ENCODE measurements at regions not wholly inside any gene's neighbourhood (a gene's known extent, or its start where the extent isn't known, plus 50 kb on each side); places are given as distances from the start of the nearest gene placed in this dataset.
A peak's percentile ranks its signal among the peaks of the same experiment; 100 is the strongest.

GRCh38 chr14:82886670-82887069 is 1353.0 kb upstream of the SEL1L start:
- no CpG with 5 or more reads among the region's 1 CpG for WGBS (ENCODE audit: insufficient coverage)
- DNase-seq (ENCODE audit: low read depth in 4 of 6, low spot score in 6 of 6) = peak in 1 of 6 donors; percentile 26
- H3K27ac ChIP-seq (ENCODE audit: low read depth, low read length) = no peak overlapping the region
- peaks cover 3% of the 10 kb centered on the region for H3K9me3 ChIP-seq (ENCODE audit: control insufficient read depth, insufficient read depth, low read length)
- no peaks in the 10 kb centered on the region for H3K27me3 ChIP-seq (ENCODE audit: control insufficient read depth, insufficient read depth, low read length)
- H3K36me3 ChIP-seq (ENCODE audit: control insufficient read depth, insufficient read depth, low read length) = no peaks in the 10 kb centered on the region
- no peak overlapping the region for H3K4me3 ChIP-seq (ENCODE audit: low read depth, low read length)
- H3K4me1 ChIP-seq (ENCODE audit: control insufficient read depth, insufficient read depth, low read length) = no peaks in the 10 kb centered on the region

GRCh38 chr14:82889701-82890100 is 1356.0 kb upstream of the SEL1L start:
- no peak overlapping the region for H3K4me3 ChIP-seq (ENCODE audit: low read depth, low read length)
- H3K36me3 ChIP-seq (ENCODE audit: control insufficient read depth, insufficient read depth, low read length) = no peaks in the 10 kb centered on the region
- no peak overlapping the region for H3K27ac ChIP-seq (ENCODE audit: low read depth, low read length)
- no peaks in the 10 kb centered on the region for H3K27me3 ChIP-seq (ENCODE audit: control insufficient read depth, insufficient read depth, low read length)
- H3K9me3 ChIP-seq (ENCODE audit: control insufficient read depth, insufficient read depth, low read length) = no peaks in the 10 kb centered on the region
- H3K4me1 ChIP-seq (ENCODE audit: control insufficient read depth, insufficient read depth, low read length) = no peaks in the 10 kb centered on the region
- DNase-seq (ENCODE audit: low read depth in 4 of 6, low spot score in 6 of 6) = no peak

- Histone ChIP-seq H3K4me3 (ENCODE audit: low read depth, low read length) (no peak overlapping the region), H3K36me3 (ENCODE audit: control insufficient read depth, insufficient read depth, low read length) (no peaks in the 10 kb centered on the region), H3K27me3 (ENCODE audit: control insufficient read depth, insufficient read depth, low read length) (no peaks in the 10 kb centered on the region), H3K4me1 (ENCODE audit: control insufficient read depth, insufficient read depth, low read length) (no peaks in the 10 kb centered on the region), H3K27ac (ENCODE audit: low read depth, low read length) (no peak overlapping the region), H3K9me3 (ENCODE audit: control insufficient read depth, insufficient read depth, low read length) (no peaks in the 10 kb centered on the region)
- no CpG with 5 or more reads among the region's 1 CpG for WGBS (ENCODE audit: insufficient coverage)
- DNase-seq (ENCODE audit: low read depth in 4 of 6, low spot score in 6 of 6) = no peak
Observed at GRCh38 chr14:82896476-82896875, 1362.8 kb upstream of the SEL1L start.

- H3K4me3 ChIP-seq (ENCODE audit: low read depth, low read length) = no peak overlapping the region
- DNase-seq (ENCODE audit: low read depth in 4 of 6, low spot score in 6 of 6) = no peak
- H3K36me3 ChIP-seq (ENCODE audit: control insufficient read depth, insufficient read depth, low read length) = no peaks in the 10 kb centered on the region
- H3K4me1 ChIP-seq (ENCODE audit: control insufficient read depth, insufficient read depth, low read length) = no peaks in the 10 kb centered on the region
- no peaks in the 10 kb centered on the region for H3K27me3 ChIP-seq (ENCODE audit: control insufficient read depth, insufficient read depth, low read length)
- no peaks in the 10 kb centered on the region for H3K9me3 ChIP-seq (ENCODE audit: control insufficient read depth, insufficient read depth, low read length)
- 71% methylated on average over 3 of the region's 4 CpGs for WGBS (ENCODE audit: insufficient coverage)
- H3K27ac ChIP-seq (ENCODE audit: low read depth, low read length) = no peak overlapping the region
Observed at GRCh38 chr14:82897469-82898308, 1364.0 kb upstream of the SEL1L start.

- Histone ChIP-seq H3K4me1 (ENCODE audit: control insufficient read depth, insufficient read depth, low read length) (no peaks in the 10 kb centered on the region), H3K27me3 (ENCODE audit: control insufficient read depth, insufficient read depth, low read length) (no peaks in the 10 kb centered on the region), H3K4me3 (ENCODE audit: low read depth, low read length) (no peak overlapping the region), H3K27ac (ENCODE audit: low read depth, low read length) (no peak overlapping the region), H3K9me3 (ENCODE audit: control insufficient read depth, insufficient read depth, low read length) (no peaks in the 10 kb centered on the region), H3K36me3 (ENCODE audit: control insufficient read depth, insufficient read depth, low read length) (no peaks in the 10 kb centered on the region)
- DNase-seq (ENCODE audit: low read depth in 4 of 6, low spot score in 6 of 6) = no peak
- 93% methylated on average over 1 of the region's 2 CpGs for WGBS (ENCODE audit: insufficient coverage)
Observed at GRCh38 chr14:82905762-82906161, 1372.1 kb upstream of the SEL1L start.

GRCh38 chr14:82911930-82912329 is 1378.3 kb upstream of the SEL1L start:
- 50% methylated on average over 1 of the region's 2 CpGs for WGBS (ENCODE audit: insufficient coverage)
- Histone ChIP-seq H3K27ac (ENCODE audit: low read depth, low read length) (no peak overlapping the region), H3K36me3 (ENCODE audit: control insufficient read depth, insufficient read depth, low read length) (no peaks in the 10 kb centered on the region), H3K9me3 (ENCODE audit: control insufficient read depth, insufficient read depth, low read length) (no peaks in the 10 kb centered on the region), H3K4me3 (ENCODE audit: low read depth, low read length) (no peak overlapping the region), H3K4me1 (ENCODE audit: control insufficient read depth, insufficient read depth, low read length) (no peaks in the 10 kb centered on the region), H3K27me3 (ENCODE audit: control insufficient read depth, insufficient read depth, low read length) (no peaks in the 10 kb centered on the region)
- peak in 2 of 6 donors; percentile 24 to 33 for DNase-seq (ENCODE audit: low read depth in 4 of 6, low spot score in 6 of 6)

- no peak overlapping the region for H3K4me3 ChIP-seq (ENCODE audit: low read depth, low read length)
- no peaks in the 10 kb centered on the region for H3K36me3 ChIP-seq (ENCODE audit: control insufficient read depth, insufficient read depth, low read length)
- H3K9me3 ChIP-seq (ENCODE audit: control insufficient read depth, insufficient read depth, low read length) = no peaks in the 10 kb centered on the region
- H3K27ac ChIP-seq (ENCODE audit: low read depth, low read length) = no peak overlapping the region
- no peaks in the 10 kb centered on the region for H3K27me3 ChIP-seq (ENCODE audit: control insufficient read depth, insufficient read depth, low read length)
- H3K4me1 ChIP-seq (ENCODE audit: control insufficient read depth, insufficient read depth, low read length) = no peaks in the 10 kb centered on the region
- no peak for DNase-seq (ENCODE audit: low read depth in 4 of 6, low spot score in 6 of 6)
Observed at GRCh38 chr14:82913396-82913795, 1379.7 kb upstream of the SEL1L start.

- H3K9me3 ChIP-seq (ENCODE audit: control insufficient read depth, insufficient read depth, low read length) = no peaks in the 10 kb centered on the region
- no peaks in the 10 kb centered on the region for H3K36me3 ChIP-seq (ENCODE audit: control insufficient read depth, insufficient read depth, low read length)
- no peaks in the 10 kb centered on the region for H3K4me1 ChIP-seq (ENCODE audit: control insufficient read depth, insufficient read depth, low read length)
- DNase-seq (ENCODE audit: low read depth in 4 of 6, low spot score in 6 of 6) = peak in 1 of 6 donors; percentile 47
- H3K27me3 ChIP-seq (ENCODE audit: control insufficient read depth, insufficient read depth, low read length) = no peaks in the 10 kb centered on the region
- WGBS (ENCODE audit: insufficient coverage) = 49% methylated on average over 2 of the region's 3 CpGs
- no peak overlapping the region for H3K27ac ChIP-seq (ENCODE audit: low read depth, low read length)
- no peak overlapping the region for H3K4me3 ChIP-seq (ENCODE audit: low read depth, low read length)
Observed at GRCh38 chr14:82915381-82915780, 1381.7 kb upstream of the SEL1L start.

GRCh38 chr14:82935691-82936090 is 1402.0 kb upstream of the SEL1L start:
- DNase-seq (ENCODE audit: low read depth in 4 of 6, low spot score in 6 of 6) = no peak
- Histone ChIP-seq H3K27ac (ENCODE audit: low read depth, low read length) (no peak overlapping the region), H3K4me1 (ENCODE audit: control insufficient read depth, insufficient read depth, low read length) (no peaks in the 10 kb centered on the region), H3K4me3 (ENCODE audit: low read depth, low read length) (no peak overlapping the region), H3K36me3 (ENCODE audit: control insufficient read depth, insufficient read depth, low read length) (no peaks in the 10 kb centered on the region), H3K27me3 (ENCODE audit: control insufficient read depth, insufficient read depth, low read length) (no peaks in the 10 kb centered on the region), H3K9me3 (ENCODE audit: control insufficient read depth, insufficient read depth, low read length) (no peaks in the 10 kb centered on the region)
- no CpG with 5 or more reads among the region's 1 CpG for WGBS (ENCODE audit: insufficient coverage)

GRCh38 chr14:82951171-82951570 is 1417.5 kb upstream of the SEL1L start:
- H3K4me1 ChIP-seq (ENCODE audit: control insufficient read depth, insufficient read depth, low read length) = no peaks in the 10 kb centered on the region
- no peak for DNase-seq (ENCODE audit: low read depth in 4 of 6, low spot score in 6 of 6)
- H3K36me3 ChIP-seq (ENCODE audit: control insufficient read depth, insufficient read depth, low read length) = no peaks in the 10 kb centered on the region
- no peaks in the 10 kb centered on the region for H3K27me3 ChIP-seq (ENCODE audit: control insufficient read depth, insufficient read depth, low read length)
- no peak overlapping the region for H3K4me3 ChIP-seq (ENCODE audit: low read depth, low read length)
- no peaks in the 10 kb centered on the region for H3K9me3 ChIP-seq (ENCODE audit: control insufficient read depth, insufficient read depth, low read length)
- no peak overlapping the region for H3K27ac ChIP-seq (ENCODE audit: low read depth, low read length)
